Stomach (tissue), 4 donors: ENCODE measurements at regions not wholly inside any gene's neighbourhood (a gene's known extent, or its start where the extent isn't known, plus 50 kb on each side); places are given as distances from the start of the nearest gene placed in this dataset.

Experiments
- POLR2A ChIP-seq, 4 donors: fragments of 450-650 bp; IDR thresholded peaks; one replicate each; pipeline ENCODE4 v1.6.1; 2016; ENCODE audit warnings: antibody characterized with exemption in 4 of 4, control low read depth in 2 of 4, mild to moderate bottlenecking in 1 of 4, moderate library complexity in 1 of 4
- POLR2AphosphoS5 ChIP-seq, 3 donors: sonication (generic); formaldehyde crosslinking; IDR thresholded peaks; one replicate each; pipeline ENCODE4 v1.6.1; 2016; ENCODE audit warnings: antibody characterized with exemption in 3 of 3

DNA sequence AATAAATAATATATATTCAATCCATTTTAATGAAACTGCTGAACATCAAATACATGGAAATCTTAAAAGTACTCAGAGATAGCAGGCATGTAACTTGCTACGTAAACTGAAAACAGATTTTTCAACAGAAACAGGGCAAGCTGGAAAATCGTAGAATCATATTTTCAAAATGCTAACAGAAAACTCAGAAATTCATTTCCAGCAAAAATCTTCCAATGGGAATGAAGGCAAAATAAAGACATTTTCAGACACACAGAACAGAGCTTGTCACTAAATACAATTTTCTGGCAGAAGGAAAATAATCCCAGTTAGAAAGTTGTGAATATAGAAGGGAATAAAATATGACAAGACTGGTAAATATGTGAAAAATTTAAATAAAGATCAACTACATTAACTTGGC, 419.9 kb upstream of the ZFP42 start:
- TF ChIP-seq POLR2AphosphoS5 (IDR thresholded peaks at IDR 0.05) (no peak), POLR2A (IDR thresholded peaks at IDR 0.05) (no peak)
